PFSK-1 (cell line): ENCODE measurements at regions not wholly inside any gene's neighbourhood (a gene's known extent, or its start where the extent isn't known, plus 50 kb on each side); places are given as distances from the start of the nearest gene placed in this dataset.

Experiments used
- FOXP2 ChIP-seq: optimal IDR thresholded peaks from 2 replicates; pipeline ENCODE3; 2011; ENCODE audit warnings: borderline replicate concordance, control low read depth, inconsistent platforms; ENCODE audit not compliant: insufficient read depth; ENCODE audit errors: extremely low read length, extremely low read depth
- POLR2AphosphoS5 ChIP-seq: IDR thresholded peaks from 2 replicates; pipeline ENCODE4 v1.6.1; 2012; ENCODE audit warnings: low read depth, mild to moderate bottlenecking, control low read depth, low read length, moderate library complexity
- SIN3A ChIP-seq: IDR thresholded peaks from 2 replicates; pipeline ENCODE4 v1.6.1; 2012; ENCODE audit warnings: mild to moderate bottlenecking, low read length, moderate library complexity, borderline replicate concordance; ENCODE audit not compliant: insufficient read depth
- TAF1 ChIP-seq: IDR thresholded peaks from 2 replicates; pipeline ENCODE4 v1.6.1; 2012; ENCODE audit warnings: low read length, control low read depth, borderline replicate concordance; ENCODE audit not compliant: insufficient read depth
- TF ChIP-seq, protein P1 (sequence below), 2 experiments: IDR thresholded peaks; 2 replicates each; pipeline versions ENCODE4 v1.6.1 to v1.8.0; 2011 to 2012; ENCODE audit warnings: low read depth in 2 of 2, low read length in 2 of 2, control low read depth in 1 of 2, inconsistent platforms in 1 of 2, mild to moderate bottlenecking in 1 of 2, moderate library complexity in 1 of 2; ENCODE audit not compliant: insufficient read depth in 1 of 2

DNA sequence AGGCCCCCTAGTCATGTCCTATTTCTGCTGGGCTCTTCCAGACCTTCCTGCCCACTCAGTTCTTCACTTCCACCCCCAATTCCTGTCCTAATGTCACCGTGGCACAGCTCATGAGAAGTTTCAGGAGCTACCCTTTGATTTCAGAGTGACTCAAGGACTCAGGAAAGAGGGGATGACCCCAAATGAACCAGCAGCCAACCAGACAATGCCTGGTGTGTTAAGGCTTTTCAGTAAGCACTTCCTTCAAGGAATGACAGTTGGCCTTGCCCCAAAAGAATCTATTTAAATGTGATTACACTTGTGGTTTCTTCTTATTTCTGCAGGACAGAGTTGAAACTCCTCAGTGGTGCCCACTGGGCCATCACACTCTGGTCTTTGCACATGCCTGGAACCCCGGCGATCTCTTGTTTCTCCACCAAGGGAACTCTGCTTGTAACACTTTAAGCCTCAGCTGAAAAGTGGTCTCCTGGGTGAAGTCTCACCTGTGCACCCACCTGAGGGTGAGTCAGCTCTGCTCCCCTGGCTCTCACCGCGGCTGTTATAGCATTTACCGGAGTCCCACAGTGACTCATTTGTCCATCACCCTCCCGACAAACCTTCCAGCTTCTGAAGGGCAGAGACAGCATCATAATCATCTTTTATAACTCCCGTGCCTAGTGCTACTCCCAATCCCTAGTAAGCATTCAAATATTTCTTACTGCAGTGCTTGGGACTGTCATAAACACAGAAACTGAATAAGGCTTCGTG lies 123.0 kb upstream of the SVIL start:
- TF ChIP-seq, protein P1, sequence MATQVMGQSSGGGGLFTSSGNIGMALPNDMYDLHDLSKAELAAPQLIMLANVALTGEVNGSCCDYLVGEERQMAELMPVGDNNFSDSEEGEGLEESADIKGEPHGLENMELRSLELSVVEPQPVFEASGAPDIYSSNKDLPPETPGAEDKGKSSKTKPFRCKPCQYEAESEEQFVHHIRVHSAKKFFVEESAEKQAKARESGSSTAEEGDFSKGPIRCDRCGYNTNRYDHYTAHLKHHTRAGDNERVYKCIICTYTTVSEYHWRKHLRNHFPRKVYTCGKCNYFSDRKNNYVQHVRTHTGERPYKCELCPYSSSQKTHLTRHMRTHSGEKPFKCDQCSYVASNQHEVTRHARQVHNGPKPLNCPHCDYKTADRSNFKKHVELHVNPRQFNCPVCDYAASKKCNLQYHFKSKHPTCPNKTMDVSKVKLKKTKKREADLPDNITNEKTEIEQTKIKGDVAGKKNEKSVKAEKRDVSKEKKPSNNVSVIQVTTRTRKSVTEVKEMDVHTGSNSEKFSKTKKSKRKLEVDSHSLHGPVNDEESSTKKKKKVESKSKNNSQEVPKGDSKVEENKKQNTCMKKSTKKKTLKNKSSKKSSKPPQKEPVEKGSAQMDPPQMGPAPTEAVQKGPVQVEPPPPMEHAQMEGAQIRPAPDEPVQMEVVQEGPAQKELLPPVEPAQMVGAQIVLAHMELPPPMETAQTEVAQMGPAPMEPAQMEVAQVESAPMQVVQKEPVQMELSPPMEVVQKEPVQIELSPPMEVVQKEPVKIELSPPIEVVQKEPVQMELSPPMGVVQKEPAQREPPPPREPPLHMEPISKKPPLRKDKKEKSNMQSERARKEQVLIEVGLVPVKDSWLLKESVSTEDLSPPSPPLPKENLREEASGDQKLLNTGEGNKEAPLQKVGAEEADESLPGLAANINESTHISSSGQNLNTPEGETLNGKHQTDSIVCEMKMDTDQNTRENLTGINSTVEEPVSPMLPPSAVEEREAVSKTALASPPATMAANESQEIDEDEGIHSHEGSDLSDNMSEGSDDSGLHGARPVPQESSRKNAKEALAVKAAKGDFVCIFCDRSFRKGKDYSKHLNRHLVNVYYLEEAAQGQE (IDR thresholded peaks at IDR 0.05; ENCODE audit: insufficient read depth in 1 of 2, low read depth in 2 of 2, low read length in 2 of 2): no peak
- TF ChIP-seq FOXP2 (no peak), POLR2AphosphoS5 (no peak), TAF1 (no peak), SIN3A (no peak)

DNA sequence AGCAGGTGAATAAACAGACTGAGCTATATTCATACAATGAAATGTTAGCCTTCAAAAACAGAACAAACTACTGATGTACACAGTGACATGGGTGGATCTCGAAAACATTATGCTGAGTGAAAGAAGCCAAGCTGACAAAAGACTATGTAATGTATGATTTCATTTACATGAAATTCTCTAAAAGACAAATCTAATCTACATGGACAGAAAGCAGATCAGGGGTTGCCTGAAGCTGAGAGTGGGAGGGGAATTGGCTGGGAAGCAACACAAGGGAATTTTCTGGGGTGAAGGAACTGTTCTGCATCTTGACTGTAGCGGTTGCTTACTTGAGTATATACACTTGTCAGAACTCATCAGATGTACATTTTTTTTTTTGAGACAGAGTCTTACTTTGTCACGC lies 121.7 kb upstream of the SVIL start:
- no peak for TF ChIP-seq TAF1
- no peak for TF ChIP-seq SIN3A
- no peak for TF ChIP-seq FOXP2
- TF ChIP-seq, protein P1 (IDR thresholded peaks at IDR 0.05; ENCODE audit: insufficient read depth in 1 of 2, low read depth in 2 of 2, low read length in 2 of 2): no peak
- no peak for TF ChIP-seq POLR2AphosphoS5

DNA sequence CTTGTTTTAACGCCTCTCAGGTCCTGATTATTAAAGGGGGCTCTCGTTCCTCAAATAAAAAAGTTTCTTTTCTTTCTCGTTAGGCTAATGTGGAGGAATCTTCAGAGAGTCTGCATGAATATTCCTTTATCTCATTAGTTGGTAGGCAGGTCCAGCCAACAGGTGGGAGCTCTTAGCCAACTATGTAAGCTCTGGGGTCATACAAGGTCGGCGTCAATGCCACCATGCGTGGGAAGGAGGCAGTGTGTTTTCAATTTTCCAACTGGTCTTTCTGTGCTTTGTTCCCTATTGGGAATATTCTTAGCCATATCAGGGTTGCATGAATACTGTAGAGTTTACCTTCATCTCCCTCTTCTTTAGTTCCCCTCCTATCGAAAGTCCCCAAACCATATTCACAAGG lies 118.5 kb upstream of the SVIL start:
- TF ChIP-seq, protein P1 (IDR thresholded peaks at IDR 0.05; ENCODE audit: insufficient read depth in 1 of 2, low read depth in 2 of 2, low read length in 2 of 2): no peak
- no peak for TF ChIP-seq SIN3A
- no peak for TF ChIP-seq TAF1

DNA sequence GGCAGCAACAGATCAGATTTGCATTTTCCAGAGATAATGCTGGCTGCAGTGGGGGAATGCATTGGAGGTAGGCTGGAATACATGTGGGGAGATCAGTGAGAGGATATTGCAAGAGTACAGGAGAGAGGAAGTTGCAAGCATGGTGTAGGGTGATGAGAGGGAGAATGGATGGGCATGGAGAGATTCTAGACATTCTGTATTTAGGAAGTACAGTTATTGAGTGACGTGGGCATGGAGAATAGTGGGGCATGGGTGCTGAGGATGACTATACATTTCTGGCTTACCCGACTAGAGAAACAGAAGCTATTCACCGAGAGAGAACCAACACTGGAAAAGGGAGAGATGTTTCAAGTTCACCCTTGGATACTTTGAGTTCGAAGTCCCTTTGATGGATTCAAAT lies 116.9 kb upstream of the SVIL start:
- no peak for TF ChIP-seq POLR2AphosphoS5
- no peak for TF ChIP-seq SIN3A
- TF ChIP-seq FOXP2: no peak
- TF ChIP-seq, protein P1 (IDR thresholded peaks at IDR 0.05; ENCODE audit: insufficient read depth in 1 of 2, low read depth in 2 of 2, low read length in 2 of 2): no peak
- no peak for TF ChIP-seq TAF1

DNA sequence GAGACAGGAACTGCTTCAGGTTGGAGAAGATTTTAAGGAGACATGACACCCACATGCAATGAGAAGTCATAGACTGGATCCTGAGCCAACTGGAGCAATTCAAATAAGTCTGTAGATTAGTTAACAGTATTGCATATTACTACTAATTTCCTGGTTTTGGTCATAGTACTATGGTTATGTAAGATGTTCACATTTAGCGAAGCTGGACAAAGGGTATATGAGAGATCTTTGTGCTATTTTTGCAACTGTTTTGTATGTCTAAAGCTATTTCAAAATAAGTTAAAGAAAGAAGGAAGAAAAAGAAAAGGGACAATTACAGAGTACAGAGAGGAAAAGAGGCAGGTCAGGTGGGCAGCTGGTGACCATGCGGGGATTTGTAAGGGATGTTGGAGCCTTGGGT lies 116.5 kb upstream of the SVIL start:
- TF ChIP-seq FOXP2 (no peak), POLR2AphosphoS5 (no peak), SIN3A (no peak), TAF1 (no peak)
- TF ChIP-seq, protein P1 (IDR thresholded peaks at IDR 0.05; ENCODE audit: insufficient read depth in 1 of 2, low read depth in 2 of 2, low read length in 2 of 2): no peak
